Effector CD4-positive, alpha-beta T cell (primary cell): ENCODE measurements at regions not wholly inside any gene's neighbourhood (a gene's known extent, or its start where the extent isn't known, plus 50 kb on each side); places are given as distances from the start of the nearest gene placed in this dataset.

Experiments
- DNase-seq: peaks from one replicate; pipeline ENCODE4 v3.0.0-alpha.2; 2020

- DNase-seq, result no peak
Measured at GRCh38 chr10:21078410-21079329, 181.6 kb upstream of the NEBL start.

GRCh38 chr10:21077681-21078080, 180.6 kb upstream of the NEBL start:
- DNase-seq, result no peak

GRCh38 chr10:21076381-21076780, 179.3 kb upstream of the NEBL start:
- no peak for DNase-seq

GRCh38 chr10:21075880-21076279, 178.8 kb upstream of the NEBL start:
- DNase-seq, result no peak

- no peak for DNase-seq
Measured at GRCh38 chr10:21071001-21071673, 174.0 kb upstream of the NEBL start.

GRCh38 chr10:21069929-21070700, 173.0 kb upstream of the NEBL start:
- DNase-seq, result no peak

GRCh38 chr10:21069278-21069677, 172.2 kb upstream of the NEBL start:
- DNase-seq, result no peak

GRCh38 chr10:21068026-21068656, 171.0 kb upstream of the NEBL start:
- no peak for DNase-seq

GRCh38 chr10:21065621-21066248, 168.6 kb upstream of the NEBL start:
- DNase-seq, result no peak

GRCh38 chr10:21061982-21062381, 164.9 kb upstream of the NEBL start:
- DNase-seq, result no peak

GRCh38 chr10:21061184-21061583, 164.1 kb upstream of the NEBL start:
- DNase-seq, result no peak

- DNase-seq, result no peak
Measured at GRCh38 chr10:21060626-21061025, 163.5 kb upstream of the NEBL start.

- DNase-seq, result no peak
Measured at GRCh38 chr10:21057989-21058388, 160.9 kb upstream of the NEBL start.

GRCh38 chr10:21057436-21057835, 160.3 kb upstream of the NEBL start:
- no peak for DNase-seq

- DNase-seq, result no peak
Measured at GRCh38 chr10:21056461-21056860, 159.3 kb upstream of the NEBL start.

- no peak for DNase-seq
Measured at GRCh38 chr10:21055339-21056135, 158.4 kb upstream of the NEBL start.

- no peak for DNase-seq
Measured at GRCh38 chr10:21053953-21054690, 157.0 kb upstream of the NEBL start.

GRCh38 chr10:21052709-21053104, 155.6 kb upstream of the NEBL start:
- DNase-seq, result no peak

GRCh38 chr10:21052072-21052708, 155.1 kb upstream of the NEBL start:
- no peak for DNase-seq

GRCh38 chr10:21049482-21049881, 152.4 kb upstream of the NEBL start:
- no peak for DNase-seq
